ENCODE measurements at regions not wholly inside any gene's neighbourhood (a gene's known extent, or its start where the extent isn't known, plus 50 kb on each side); places are given as distances from the start of the nearest gene placed in this dataset.

DNA sequence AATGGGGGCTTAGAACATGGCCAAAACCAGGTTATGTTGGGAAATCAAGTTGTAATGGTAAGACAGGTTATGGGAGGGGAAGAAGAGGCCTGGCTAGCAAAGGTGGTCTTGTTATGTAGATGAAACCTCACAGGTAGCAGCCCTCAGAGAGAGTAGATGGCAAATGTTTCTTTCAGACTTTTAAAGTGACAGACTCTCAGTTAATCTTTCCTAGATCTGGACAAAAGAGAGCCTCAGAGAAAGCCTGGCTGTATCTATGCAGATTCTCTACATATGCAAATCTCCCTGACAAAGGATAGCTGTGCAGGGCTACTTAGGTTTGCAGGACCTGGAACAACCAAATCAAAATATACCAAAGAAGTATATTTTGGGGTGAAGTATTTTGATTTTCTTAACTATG is 284.1 kb upstream of the AMOT start:
- DNase-seq (ENCODE audit: low read depth) = no peak

DNA sequence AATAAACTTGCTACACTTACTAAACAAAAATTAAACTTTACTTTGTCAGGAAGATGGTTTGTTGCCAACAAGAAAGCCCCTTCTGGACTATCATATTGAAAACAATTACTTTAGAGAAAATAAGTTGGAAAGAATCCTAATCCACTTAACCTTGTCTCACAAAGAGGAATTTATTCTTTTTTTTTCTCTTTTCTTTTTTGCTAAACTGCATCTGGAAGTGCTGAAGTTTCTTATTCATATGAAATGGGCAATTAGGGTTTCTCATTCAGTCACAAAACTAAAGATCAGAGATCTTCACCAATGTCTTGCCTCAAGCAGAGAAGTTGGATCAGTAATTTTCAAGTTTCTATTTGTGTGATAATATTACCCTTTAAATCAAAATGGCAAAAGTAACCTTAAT is 234.9 kb upstream of the AMOT start:
- no peak for DNase-seq (ENCODE audit: low read depth)

DNA sequence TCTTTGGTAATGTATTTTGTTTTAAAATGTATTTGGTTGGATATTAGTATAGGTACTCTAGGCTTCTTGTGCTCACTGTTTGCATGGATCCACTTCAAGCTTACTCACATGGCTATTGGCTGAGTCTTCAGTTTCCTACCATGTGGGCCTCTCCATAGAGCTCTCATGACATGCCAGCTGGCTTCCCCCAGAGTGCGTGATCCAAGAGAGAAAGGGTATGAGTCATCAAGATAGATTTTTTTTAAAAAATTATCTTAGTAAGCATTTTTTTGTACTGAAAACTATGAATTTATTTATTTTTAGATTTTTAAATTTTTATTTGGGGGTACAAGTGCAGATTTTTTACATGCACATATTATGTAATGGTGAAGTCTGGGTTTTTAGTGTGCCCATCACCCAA is 219.1 kb upstream of the AMOT start:
- peak; percentile 58 for DNase-seq (ENCODE audit: low read depth)

DNA sequence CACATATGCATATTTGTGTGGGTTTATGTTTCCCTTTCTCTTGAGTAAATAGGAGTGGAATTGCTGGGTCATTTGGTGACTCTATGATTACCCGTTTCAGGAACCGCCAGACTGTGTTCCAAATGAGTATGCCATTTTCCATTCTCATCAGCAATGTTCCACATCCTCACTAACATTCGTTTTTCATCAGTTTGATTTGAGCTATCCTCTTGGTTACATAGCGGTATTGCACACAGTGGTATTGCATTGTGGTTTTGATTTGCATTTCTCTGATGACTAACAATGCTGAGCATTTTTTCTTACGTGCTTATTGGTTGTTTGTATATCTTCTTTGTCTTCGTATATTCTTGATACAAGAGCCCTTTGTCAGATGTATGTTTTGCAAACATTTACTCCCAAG is 218.0 kb upstream of the AMOT start:
- peak; percentile 60 for DNase-seq (ENCODE audit: low read depth)

DNA sequence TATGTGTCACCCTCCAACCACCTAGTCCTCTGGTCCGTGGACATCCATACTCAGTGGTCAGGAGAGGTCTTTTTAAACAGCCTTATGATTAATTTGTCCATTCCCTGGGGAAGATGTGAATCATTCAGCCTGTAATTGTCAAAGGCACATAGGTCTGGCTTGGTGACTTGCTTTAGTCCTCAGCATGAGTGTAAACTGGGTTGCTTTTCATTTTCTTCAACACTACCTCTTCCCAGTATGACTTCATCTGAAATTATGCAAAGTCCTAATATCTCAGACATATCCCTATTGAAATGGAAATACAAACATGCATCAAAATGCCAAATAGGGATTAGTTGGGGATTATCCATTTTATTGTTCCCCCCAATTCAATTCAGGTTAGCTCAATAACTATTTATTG is 208.3 kb upstream of the AMOT start:
- peak; percentile 43 for DNase-seq (ENCODE audit: low read depth)

DNA sequence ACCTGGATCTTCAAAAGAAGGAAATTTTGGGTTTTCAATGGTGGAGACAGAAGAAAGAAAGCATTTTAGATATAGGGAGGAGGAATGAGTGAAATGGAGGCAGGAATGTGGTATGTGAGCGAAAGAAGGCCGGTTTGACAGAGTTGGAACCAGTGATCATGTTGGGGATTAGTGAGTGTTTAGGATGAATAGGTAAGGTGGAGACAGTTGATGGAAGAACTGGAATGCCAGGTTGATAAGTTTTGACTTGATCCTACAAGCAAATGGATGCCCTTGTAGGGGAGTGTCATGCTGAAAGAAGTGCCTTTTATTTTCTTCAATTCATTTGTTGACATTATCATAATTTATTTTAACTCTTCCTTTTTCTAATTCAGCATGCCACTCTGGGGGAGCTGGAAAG is 207.8 kb upstream of the AMOT start:
- DNase-seq (ENCODE audit: low read depth) = no peak

DNA sequence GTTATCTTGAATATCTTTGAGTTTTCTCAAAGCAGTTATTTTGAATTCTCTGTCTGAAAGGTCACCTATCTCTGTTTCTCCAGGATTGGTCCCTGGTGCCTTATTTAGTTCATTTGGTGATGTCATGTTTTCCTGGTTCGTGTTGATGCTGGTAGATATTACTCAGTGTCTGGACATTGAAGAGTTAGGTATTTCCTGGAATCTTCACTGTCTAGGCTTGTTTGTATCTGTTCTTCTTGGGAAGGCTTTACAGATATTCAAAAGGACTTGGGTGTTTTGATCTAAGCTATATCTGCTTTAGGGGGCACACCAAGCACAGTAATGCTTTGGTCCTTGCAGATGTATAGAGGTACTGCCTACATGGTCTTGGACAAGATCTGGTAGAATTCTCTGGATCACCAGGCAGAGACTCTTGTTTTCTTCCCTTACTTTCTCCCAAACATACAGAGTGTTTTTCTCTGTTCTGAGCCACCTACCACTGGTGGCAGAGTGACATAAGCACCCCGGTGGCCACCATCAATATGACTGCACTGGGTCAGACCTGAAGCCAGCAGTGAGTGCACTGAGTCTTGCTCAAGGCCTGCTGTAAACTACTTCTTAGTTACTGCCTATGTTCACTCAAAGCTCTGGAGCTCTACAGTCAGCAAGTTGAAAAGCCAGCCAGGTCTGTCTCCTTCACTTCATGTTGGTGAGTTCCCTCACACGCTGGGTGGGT is 193.5 kb upstream of the AMOT start:
- DNase-seq (ENCODE audit: low read depth) = no peak

DNA sequence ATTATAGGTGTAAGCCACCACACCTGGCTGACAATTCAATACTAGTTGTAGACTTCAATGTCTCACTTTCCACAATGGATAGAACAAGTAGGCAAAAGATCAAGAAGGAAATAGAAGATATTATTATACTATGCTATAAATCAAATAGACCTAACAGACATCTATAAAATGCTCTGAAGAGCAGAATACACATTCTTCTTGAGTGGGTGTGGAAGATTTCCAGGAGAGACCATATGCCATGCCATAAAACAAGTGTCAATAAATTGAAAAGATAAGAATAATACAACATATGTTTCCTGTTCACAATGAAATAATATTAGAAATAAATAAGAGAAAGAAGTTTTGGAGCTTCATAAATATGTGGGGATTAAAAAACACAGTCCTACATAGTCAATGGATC is 179.3 kb upstream of the AMOT start:
- no peak for DNase-seq (ENCODE audit: low read depth)

DNA sequence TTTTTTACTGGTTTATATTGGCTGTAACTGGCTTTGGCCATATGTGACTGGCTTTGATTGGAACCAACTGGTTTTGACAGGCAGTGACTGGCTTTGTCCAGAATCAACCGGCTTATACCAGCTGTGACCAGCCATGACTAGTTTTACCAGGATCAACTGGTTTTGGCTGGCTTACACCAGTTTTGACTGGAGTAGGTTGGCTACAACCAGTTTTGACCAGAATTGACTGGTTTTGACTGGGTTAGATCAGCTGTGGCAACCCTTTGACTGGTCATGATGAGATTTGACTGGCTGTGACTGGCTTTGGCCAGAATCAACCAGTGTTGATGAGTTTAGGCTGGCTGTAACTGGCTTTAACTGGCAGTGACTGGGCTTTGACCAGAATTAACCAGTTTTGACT is 169.2 kb upstream of the AMOT start:
- no peak for DNase-seq (ENCODE audit: low read depth)

DNA sequence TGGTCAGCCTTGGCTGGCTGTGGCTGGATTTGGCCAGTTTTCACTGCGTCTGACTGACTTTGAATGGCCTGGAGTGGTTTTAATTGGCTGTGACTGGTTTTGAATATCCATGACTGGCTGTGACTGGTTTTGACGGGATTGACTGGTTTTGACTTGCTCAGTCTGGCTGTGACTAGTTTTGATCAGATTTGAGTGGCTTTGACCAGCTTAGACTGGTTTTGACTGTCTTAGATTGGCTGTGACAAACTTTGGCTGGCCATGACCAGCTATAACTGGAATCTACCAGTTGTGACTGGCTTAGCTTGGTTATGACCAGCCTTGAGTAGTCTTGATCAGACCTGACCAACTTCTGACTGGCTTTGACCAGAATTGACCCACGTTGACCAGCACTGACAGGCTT is 168.4 kb upstream of the AMOT start:
- no peak for DNase-seq (ENCODE audit: low read depth)

DNA sequence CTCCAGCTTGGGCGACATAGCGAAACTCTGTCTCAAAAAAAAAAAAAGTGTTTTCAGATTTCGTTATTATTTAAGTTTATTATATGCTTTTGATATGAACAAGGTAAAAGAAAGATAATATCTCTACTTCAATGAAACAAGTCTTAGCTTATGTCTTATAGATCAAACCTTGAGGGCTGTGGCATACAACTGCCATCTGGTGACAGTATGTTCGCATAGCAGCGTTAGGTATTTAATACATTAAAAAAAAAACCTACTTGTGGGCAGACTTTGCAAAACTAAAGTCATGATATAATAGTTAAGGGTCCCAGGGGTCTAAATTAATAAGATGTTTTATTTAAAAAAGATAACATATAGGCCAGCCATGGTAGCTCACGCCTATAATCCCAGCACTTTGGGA is 161.2 kb upstream of the AMOT start:
- DNase-seq (ENCODE audit: low read depth) = peak; percentile 17

DNA sequence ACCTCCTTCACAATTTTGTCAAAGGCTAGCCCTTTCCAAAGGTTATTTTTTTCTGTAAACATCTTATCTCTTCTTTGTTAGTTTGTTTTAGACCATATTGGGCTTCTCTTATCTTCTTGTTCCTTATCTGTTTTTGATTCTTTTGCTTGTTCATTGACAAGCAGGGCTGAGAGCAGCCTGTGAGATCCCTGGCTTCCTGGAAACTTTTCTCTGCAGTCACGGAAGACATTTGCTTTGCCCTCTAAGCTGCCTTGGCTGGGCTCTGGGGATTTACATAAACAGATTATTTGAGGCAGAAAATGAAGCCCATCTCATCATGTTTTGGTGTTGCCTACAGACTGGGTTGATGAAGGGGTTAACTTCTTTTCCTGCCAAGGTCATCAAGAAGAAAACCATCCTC is 157.4 kb upstream of the AMOT start:
- DNase-seq (ENCODE audit: low read depth) = no peak

DNA sequence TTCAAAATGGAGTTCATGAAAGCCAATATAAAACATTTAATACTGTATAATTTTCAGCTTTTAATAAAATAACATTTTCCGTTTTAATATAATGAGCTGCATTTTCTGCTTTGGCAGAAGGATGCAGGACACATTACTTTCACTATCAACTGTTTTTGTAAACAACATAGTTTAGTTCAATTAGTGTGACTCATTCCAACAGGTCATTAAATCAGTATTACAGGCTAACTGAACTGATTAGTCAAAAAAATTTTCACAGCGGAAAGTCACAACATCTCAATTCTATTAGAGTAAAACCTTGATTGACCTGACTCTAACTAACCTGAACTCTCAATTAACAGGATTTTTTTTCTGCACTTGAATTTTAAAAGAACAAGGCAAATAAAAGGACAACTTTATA is 151.2 kb upstream of the AMOT start:
- DNase-seq (ENCODE audit: low read depth) = no peak

DNA sequence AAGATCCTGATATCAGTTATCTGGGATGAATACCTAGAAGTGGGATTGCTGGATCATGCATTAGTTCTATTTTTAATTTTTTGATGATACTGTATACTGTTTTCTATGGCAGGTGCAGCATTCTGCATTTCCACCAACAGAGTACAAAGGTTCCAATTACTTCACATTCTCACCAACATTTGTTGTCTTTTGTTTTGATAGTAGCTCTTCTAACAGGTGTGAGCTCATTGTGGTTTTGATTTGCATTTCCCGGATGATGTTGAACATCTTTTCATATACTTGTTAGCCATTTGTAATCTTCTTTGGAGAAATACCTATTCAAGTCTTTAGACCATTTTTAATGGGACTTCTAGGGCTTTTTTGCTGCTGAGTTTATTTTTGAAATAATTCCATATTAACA is 139.2 kb upstream of the AMOT start:
- DNase-seq (ENCODE audit: low read depth) = no peak

DNA sequence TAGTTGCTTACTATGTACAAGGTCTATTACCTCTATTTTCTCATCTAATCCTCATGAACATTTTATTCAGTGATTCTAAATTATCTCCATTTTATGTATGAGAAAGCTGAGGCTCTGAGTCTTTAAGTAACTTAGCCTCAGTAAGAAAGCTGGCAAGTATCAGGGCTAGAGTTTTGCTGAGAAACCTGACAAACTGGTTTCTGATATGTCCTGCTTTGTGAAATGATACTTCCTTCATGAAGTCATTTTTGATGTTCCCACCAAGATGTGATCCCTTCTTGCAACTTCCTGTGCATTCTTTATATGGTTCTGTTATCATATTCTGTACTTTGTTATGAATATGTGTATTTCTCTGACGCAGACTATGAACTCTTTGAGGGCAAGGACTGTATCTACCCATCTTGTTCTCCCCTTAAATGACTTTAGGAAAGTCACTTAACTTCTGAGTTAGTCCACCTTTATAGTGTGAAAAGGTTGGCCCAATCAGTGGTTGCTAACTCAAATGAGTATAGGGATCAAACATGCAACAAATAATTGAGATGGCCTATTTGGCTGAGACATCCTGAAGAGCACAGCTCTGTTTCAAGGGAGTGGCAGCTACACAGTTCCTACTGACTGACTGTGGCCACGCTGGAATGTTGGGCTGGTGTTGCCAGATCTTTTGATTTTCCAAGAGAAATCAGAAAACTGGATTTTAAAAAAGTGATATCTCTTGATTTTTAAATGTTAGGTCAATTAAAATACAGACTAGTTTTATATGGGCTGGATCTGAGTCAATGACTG is 127.9 kb upstream of the AMOT start:
- DNase-seq (ENCODE audit: low read depth) = no peak

DNA sequence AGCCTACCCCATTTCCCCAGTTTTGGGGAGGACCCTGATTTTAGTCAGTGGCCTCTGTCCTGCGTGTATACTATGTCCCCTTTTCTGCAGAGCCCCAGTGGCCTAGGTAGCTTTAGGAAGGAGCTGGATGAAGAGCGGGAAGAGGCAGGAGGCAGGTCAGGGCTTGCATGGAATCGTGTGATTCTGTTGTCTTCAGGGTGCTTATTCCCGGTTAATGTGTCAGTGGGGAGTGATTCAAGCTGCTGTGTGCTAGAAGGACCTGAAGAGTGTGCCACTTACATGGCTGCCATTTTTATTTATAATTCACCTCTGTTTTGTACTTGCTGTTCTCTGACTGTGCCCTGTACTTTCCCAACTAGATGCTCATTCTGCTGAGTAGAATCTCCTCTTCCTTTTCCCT is 127.3 kb upstream of the AMOT start:
- DNase-seq (ENCODE audit: low read depth) = no peak

DNA sequence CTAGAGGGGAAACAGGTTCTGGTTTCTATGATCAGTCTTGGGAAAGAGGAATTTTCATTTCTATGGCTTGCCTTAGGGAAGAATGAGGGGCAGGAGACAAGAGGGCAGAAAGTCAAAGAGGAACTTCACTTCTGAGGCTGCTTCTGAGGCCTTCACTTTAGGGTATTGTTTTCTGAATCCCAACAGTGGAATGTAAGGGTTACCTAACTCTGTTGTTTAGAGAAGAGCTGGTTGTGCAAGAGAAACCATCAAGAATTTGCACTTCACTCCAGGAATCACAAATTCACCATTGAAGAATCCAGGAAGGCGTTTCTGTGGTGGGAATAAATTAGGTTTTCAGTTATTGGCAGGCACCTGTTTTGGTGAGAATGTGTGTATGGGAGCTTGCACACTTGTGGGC is 126.7 kb upstream of the AMOT start:
- DNase-seq (ENCODE audit: low read depth) = peak; percentile 36

DNA sequence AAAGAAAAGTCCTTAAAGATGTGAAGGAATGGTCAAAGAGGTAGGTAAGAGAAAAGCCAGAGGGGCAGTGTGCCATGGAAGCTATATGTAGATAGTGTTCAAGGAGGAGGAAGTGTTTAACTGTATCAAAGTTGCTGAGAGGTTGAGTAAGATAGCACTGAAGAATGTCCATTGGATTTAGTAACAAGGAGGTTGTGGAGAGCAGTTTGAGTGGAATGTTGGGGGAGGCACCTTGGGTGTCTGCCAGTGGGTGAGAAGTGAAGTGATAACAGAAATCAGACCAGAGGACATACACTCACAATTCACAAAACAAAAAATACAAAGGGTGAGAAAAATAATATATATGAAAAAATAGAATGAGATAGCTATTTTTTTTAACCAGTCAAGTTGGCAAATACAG is 121.3 kb upstream of the AMOT start:
- DNase-seq (ENCODE audit: low read depth) = peak; percentile 36

DNA sequence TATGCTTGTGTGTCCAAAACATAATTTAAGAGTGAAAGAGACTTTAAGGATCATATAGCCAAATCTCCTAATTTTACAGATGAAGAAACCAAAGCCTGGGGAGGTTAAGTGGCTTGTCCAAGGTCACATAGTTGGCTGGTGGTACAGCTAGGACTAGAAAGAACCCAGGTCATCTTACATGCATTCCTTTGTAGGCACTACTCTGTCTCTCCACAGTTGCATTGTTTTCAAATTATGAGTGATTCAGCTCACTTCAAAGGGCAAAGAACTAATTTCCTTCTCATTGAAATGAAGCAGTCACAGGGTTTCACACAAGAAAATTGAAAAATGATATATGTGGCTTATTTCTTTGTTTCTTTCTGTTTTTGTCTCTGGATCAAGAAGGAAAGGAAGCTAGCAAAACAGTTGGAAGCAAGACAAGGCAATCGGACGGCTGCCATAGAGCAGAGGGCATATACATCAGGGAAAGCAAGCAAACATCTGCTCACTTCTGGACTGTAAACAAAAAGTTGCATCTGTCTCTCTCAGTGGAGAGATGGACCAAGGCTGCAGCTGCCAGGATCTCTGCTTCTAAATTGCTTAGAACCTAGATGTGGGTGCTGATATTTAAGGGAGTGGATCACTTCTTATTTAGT is 107.5 kb upstream of the AMOT start:
- peak; percentile 11 for DNase-seq (ENCODE audit: low read depth)

DNA sequence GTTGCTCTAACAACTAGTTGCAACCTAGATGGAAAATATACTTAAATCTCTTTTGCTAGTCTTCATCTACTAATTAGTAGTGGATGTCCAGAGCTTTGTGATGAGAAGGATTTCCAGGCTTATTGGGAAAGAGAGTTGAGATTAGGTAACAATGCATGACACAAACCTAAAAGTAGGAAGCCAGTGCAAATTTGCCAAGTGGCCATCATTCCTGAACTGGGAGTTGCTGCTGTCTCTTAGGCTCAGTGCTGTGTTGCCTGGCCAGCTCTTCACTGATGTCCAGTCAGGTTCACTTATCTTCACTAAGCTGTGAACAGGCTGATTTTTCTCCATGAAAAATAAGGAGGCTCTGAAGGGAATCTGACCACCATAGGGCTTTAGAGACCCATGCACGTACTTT is 105.6 kb upstream of the AMOT start:
- DNase-seq (ENCODE audit: low read depth) = no peak

DNA sequence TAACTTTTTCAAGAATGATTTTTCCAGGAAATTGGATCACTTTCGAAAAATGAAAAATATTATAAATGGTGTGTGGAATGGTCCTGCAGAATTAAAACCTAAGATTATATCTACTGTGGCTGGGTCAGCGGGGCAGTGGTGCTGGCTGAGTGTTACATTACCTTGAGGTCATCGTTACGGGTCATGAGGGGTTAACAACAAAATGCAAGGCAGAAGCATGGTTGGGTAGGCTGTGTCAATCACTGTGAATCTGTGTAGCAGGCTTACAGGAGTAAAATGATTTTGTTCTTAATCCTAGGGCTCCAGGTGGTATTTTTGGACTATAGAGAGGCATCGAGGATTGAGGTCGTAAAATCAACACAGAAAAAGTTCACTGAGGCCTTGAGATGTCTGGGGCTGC is 105.2 kb upstream of the AMOT start:
- no peak for DNase-seq (ENCODE audit: low read depth)

DNA sequence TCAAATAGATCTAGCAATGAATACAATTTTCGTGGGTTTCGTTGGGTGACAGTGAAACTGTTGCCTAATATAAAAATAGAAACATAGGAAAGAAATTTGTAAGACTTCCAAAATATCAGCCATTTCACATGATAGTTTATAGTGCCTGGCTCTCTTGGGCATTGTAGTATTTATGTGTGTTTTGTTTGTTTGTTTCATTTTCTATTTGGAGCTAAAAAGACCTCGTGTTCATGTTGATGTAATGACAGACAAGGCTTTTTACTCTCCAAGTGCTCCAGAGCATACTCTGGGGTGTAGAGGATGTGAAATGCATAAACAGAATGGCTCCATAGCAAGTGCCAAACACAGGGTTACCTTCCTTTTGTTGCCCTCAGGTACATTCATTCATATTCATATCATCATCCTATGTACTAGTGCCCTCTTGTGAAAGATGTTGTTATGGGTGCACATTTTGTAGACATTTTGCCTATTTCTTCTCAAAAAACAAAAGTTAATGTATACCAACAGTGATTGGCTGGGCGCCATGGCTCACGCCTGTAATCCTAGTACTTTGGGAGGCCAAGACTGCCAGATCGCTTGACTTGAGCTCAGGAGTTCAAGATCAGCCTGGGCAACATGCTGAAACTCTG is 100.7 kb upstream of the AMOT start:
- peak; percentile 19 for DNase-seq (ENCODE audit: low read depth)

DNA sequence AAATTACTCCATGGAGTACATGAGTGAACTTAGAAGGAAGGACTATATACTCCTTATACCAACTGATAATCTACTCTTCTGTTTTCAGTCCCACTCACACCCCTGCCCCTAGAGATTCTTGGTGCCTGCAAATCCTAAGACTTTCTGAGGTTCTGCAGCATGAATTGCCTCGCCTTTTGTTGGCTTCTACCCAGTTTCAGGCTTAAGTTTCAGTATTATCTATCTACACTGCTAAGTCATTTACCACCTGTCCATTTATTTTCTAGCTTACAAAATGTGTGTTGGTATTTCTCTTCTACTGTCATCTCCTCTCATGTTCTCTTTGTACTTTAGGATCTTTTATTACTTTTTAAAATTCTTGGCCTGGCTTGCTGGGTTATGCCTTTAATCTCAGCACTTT is 94.4 kb upstream of the AMOT start:
- no peak for DNase-seq (ENCODE audit: low read depth)
